ENCODE measurements at regions not wholly inside any gene's neighbourhood (a gene's known extent, or its start where the extent isn't known, plus 50 kb on each side); places are given as distances from the start of the nearest gene placed in this dataset.

DNA sequence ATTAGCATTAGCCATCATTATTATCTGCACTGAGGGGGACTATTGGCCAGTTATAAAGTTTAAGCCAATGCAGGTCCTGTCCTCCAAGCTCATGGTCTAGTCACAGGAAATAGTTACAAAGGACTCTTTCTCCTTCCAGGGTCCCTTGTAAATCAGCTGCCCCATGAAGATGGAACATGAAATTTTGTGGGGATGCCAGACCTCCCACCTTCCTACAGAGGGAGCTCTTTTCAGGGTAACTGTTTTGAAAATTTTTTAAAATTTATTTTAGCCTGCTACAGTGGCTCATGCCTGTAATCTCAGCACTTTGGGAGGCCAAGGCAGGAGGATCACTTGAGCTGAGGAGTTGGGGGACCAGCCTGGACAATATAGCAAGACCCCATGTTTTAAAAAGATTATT lies 124.4 kb upstream of the SLC34A2 start:
- no peak for DNase-seq

GRCh38 chr4:25532591-25532990 lies 123.1 kb upstream of the SLC34A2 start:
- DNase-seq = peak; percentile 6

DNA sequence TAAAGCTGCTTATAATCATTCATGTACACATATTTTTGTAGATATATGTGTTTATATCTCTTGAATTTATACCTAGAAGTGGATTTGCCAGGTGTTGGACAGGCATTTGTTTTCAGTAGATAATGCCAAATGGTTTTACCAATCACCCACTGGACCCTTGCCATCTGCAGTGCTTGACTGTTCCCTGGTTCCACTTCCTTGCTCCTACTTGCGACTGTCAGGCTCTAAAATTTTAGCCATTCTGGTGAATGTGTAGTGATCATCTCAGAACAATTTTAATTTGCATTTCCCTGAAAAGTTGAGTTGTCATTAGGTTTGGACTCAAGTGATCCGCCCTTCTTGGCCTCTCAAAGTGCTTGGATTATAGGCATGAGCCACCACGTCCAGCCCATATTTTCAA lies 122.4 kb upstream of the SLC34A2 start:
- no peak for DNase-seq

GRCh38 chr4:25535278-25535677 lies 120.4 kb upstream of the SLC34A2 start:
- DNase-seq = no peak

- no peak for DNase-seq
Observed at GRCh38 chr4:25535701-25536473, 119.8 kb upstream of the SLC34A2 start.

GRCh38 chr4:25536564-25537320 lies 118.9 kb upstream of the SLC34A2 start:
- no peak for DNase-seq

DNA sequence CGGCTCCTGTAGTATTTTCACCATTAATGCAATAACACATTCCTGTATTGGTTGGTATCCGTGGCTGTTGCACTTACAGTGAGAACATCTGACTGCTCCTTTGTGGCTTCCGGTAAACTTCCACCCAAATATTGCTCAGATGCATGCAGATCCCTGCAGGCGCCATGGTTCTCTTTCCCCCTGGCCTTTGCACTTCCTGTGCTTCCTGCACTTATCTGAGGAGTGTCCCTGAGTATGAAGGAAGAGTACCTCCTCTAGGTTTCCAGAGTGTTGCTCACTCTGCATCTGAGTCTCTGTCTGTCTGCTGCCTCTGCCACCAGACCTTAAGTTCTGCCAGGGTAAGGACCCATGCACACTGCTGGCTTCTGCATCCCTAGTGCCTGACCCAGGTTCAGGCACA lies 117.2 kb upstream of the SLC34A2 start:
- no peak for DNase-seq

DNA sequence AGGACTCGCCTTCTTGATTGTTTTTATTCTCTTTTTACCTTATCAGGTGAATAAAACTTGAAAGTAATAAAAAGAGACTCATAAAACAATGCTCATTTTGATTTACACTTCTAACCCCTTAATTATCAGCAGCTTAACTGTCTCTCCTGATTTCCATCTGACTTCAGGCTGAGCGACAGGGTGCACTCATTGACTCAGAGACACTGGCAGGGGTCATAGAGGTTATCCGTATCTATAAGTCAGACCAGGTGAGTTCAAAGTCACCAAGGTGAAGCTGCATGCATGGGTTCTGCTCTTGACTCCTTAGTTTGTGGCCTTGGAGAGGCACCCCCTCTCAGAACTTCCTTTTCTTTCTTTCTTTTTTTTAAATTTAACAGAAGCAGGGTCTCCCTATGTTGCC lies 116.4 kb upstream of the SLC34A2 start:
- no peak for DNase-seq

- no peak for DNase-seq
Observed at GRCh38 chr4:25540734-25541133, 114.9 kb upstream of the SLC34A2 start.

- no peak for DNase-seq
Observed at GRCh38 chr4:25547343-25547742, 108.3 kb upstream of the SLC34A2 start.

DNA sequence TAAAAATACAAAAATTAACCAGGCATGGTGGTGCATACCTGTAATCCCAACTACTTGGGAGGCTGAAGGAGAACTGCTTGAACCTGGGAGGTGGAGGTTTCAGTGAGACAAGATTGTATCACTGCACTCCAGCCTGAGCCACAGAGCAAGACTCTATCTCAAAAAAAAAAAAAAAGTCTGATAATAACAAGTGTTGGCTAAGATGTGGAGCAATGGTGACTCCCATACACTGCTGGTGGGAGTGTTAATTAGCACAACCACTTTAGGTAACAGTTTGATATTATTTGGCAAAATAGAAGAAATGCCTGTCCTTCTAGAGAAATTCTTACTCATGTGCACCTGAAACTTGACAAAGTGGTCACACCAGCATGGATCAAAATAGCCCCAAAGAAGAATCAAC lies 106.2 kb upstream of the SLC34A2 start:
- no peak for DNase-seq

DNA sequence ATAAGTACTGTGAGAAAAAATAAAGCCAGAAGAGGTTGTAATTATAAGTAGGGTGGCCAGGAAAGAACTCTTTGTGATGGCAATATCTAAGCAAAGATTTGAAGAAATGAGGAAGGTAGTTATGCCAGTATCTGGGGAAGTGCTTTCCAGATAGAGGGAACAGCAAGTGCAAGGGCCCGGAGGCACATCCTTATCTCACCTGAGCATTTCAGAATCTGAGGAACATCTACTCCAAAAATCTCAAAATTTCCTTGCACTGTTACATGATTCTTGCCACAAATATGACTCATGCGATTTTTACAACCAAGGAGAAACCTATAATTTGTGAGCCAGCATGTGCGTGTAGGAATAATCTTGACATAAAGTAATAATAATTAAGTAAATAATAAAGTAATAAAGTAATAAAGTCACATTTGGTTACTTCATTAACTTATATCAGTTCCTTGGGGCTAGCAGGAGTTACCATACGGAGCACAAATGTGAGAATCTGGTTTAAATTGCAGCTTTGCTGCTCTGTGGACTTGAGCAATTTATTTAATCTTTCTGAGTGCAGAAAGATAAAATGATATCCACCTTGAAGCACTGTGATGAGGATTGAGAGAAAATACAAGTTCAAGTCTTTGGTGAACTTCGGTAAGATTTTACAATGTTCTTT lies 105.1 kb upstream of the SLC34A2 start:
- DNase-seq = no peak

DNA sequence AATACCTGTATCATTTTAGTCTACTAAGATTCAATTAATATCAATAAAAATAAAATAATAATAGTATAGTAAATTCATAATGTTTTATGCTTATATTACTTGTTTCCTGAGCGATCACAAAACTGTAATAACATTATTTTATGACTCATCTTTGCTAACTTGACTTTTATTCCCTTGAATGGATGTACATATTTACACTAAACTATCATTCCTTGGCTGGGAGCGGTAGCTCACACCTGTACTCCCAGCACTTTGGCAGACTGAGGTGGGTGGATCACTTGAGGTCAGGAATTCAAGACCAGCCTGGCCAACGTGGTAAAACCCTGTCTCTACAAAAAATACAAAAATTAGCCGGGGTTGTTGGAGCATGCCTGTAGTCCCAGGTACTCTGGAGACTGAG lies 104.0 kb upstream of the SLC34A2 start:
- no peak for DNase-seq

DNA sequence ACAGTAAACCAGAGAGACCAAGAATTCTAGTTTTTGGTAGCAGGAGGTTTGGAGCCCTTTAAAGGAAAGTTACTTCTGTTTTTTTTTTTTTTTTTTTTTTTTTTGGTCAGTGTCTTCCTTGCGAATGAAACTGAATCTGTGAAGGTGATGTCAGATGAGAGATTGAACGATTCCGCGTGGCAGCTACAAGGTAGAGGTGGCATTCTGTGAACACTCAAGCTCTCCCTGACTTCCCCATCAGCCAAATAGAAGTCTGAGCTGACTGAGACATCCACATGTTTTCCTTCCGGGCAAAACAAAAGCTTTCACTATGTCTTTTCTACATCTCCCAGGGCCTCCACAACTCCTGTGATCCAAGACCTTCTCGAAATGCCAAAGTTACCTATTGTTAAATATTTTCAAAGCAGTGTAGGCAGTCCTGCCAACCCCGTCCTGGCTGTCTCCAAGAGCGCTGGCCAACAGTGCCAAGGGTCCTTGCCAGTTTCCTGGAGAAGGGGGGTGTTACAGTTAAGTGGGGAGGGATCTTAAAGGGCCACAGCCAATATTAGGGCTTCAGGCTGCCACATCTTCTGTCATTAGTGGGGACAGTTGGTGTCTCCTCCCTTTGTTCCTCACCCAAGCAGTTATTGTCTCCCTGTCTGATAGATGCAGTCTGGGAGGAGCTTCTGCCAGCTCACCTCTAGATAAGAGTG lies 102.9 kb upstream of the SLC34A2 start:
- no peak for DNase-seq

- no peak for DNase-seq
Observed at GRCh38 chr4:25559508-25559907, 96.1 kb upstream of the SLC34A2 start.

- DNase-seq = no peak
Observed at GRCh38 chr4:25560605-25561004, 95.0 kb upstream of the SLC34A2 start.

DNA sequence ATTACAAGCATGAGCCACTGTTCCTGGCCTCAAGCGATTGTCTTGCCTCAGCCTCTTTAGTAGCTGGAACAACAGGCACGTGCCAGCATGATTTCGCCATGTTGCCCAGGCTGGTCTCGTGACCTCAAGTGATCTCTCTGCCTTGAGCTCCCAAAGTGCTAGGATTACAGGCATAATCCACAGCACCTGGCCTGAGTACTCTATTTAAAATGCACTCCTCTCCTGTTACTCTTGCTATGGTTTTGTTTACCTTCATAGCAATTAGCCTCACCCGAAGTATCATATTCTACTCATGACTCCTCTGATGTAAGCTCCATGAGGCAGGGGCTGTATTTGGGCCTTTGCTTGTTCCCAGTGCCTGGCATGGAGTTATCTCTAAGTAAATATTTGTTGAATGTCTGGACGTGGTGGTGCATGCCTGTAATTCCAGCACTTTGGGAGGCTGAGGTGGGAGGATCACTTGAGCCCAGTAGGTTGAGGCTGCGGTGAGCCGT lies 92.5 kb upstream of the SLC34A2 start:
- DNase-seq = no peak

DNA sequence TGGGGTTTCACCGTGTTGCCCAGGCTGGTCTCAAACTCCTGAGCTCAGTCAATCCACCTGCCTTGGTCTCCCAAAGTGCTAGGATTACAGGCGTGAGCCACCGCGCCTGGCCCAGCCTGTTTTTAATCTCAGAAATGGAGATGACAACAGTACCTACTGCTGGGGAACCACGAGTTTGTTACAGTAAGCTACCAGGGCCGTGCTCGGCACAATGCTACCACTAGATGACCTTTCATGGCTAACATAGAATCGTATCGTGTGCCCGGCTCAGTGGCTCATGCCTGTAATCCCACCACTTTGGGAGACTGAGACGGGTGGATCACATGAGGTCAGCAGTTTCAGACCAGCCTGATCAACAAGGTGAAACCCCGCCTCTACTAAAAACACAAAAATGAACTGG lies 90.8 kb upstream of the SLC34A2 start:
- DNase-seq = no peak

- DNase-seq = no peak
Observed at GRCh38 chr4:25567253-25567652, 88.4 kb upstream of the SLC34A2 start.

DNA sequence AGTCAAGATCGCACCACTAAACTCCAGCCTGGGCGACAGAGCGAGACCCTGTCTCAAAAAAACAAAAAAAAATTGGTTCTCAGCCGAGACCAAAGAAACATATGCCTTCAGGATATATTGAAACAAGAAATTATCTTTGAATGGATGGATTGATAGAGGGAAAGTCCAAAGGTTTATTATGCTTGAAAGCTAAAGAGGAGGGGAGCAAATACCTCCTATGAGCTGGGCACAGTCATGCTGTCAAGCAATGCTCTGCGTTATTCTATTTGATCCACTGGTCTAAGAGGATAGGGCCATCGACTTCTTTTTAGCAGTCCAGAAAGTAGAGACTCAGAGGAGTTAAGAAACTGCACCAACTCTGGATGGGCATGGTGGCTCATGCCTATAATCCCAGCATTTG lies 85.9 kb upstream of the SLC34A2 start:
- no peak for DNase-seq

- DNase-seq = no peak
Observed at GRCh38 chr4:25575611-25576010, 80.0 kb upstream of the SLC34A2 start.

DNA sequence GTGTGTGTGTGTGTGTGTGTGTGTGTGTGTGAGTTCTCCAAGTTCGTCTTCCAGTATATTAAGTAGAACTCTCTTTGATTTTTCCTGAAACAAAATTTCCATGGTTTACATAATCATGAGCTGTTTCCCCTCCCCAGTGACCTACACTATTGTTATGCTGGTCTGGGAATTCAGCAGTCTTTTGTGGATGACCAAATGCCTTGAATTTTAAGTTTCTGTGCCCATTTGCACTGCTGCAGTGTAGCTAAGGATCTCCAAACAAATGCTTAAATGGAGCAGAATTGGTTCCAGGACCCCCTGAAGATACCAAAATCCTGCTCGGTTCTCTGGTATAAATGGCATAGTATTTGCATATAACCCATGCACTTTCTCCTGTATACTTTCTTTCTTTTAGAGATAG lies 77.2 kb upstream of the SLC34A2 start:
- DNase-seq = no peak
